ENCODE measurements at regions not wholly inside any gene's neighbourhood (a gene's known extent, or its start where the extent isn't known, plus 50 kb on each side); places are given as distances from the start of the nearest gene placed in this dataset.

- TF ChIP-seq POLR2AphosphoS5 (IDR thresholded peaks at IDR 0.05; ENCODE audit: insufficient read depth in 1 of 2, low read depth in 1 of 2), result no peak
- no peak for TF ChIP-seq POLR2A (IDR thresholded peaks at IDR 0.05)
- no peak for TF ChIP-seq CTCF (IDR thresholded peaks at IDR 0.05)
- Histone ChIP-seq H3K4me3 (no peak overlapping the region), H3K36me3 (no peaks in the 10 kb centered on the region), H3K9me3 (no peaks in the 10 kb centered on the region), H3K4me1 (no peaks in the 10 kb centered on the region), H3K27me3 (no peaks in the 10 kb centered on the region), H3K27ac (no peak overlapping the region)
- intact Hi-C loops (cut with DNase I), result no loop called here
- no peak for DNase-seq (ENCODE audit: extremely low spot score in 2 of 2)
Observed at GRCh38 chr7:145327646-145328045, 491.8 kb upstream of the TPK1 start.

GRCh38 chr7:145324081-145324480 lies 488.2 kb upstream of the TPK1 start:
- Histone ChIP-seq H3K27ac (no peak overlapping the region), H3K27me3 (no peaks in the 10 kb centered on the region), H3K9me3 (no peaks in the 10 kb centered on the region), H3K36me3 (no peaks in the 10 kb centered on the region), H3K4me3 (no peak overlapping the region), H3K4me1 (no peaks in the 10 kb centered on the region)
- intact Hi-C loops (cut with DNase I), result no loop called here
- TF ChIP-seq CTCF (IDR thresholded peaks at IDR 0.05) (no peak), POLR2A (IDR thresholded peaks at IDR 0.05) (no peak), POLR2AphosphoS5 (IDR thresholded peaks at IDR 0.05; ENCODE audit: insufficient read depth in 1 of 2, low read depth in 1 of 2) (no peak)
- no peak for DNase-seq (ENCODE audit: extremely low spot score in 2 of 2)

- H3K4me3 ChIP-seq, result no peak overlapping the region
- H3K27ac ChIP-seq, result no peak overlapping the region
- no peaks in the 10 kb centered on the region for H3K36me3 ChIP-seq
- intact Hi-C loops (cut with DNase I), result no loop called here
- H3K27me3 ChIP-seq, result no peaks in the 10 kb centered on the region
- no peak for TF ChIP-seq CTCF (IDR thresholded peaks at IDR 0.05)
- TF ChIP-seq POLR2A (IDR thresholded peaks at IDR 0.05), result no peak
- TF ChIP-seq POLR2AphosphoS5 (IDR thresholded peaks at IDR 0.05; ENCODE audit: insufficient read depth in 1 of 2, low read depth in 1 of 2), result no peak
- H3K4me1 ChIP-seq, result no peaks in the 10 kb centered on the region
- no peaks in the 10 kb centered on the region for H3K9me3 ChIP-seq
- DNase-seq (ENCODE audit: extremely low spot score in 2 of 2), result no peak
Observed at GRCh38 chr7:145313551-145313950, 477.7 kb upstream of the TPK1 start.

- intact Hi-C loops (cut with DNase I), result no loop called here
- TF ChIP-seq CTCF (IDR thresholded peaks at IDR 0.05) (no peak), POLR2A (IDR thresholded peaks at IDR 0.05) (no peak), POLR2AphosphoS5 (IDR thresholded peaks at IDR 0.05; ENCODE audit: insufficient read depth in 1 of 2, low read depth in 1 of 2) (no peak)
Observed at GRCh38 chr7:145293754-145294153, 457.9 kb upstream of the TPK1 start.

GRCh38 chr7:145293228-145293701 lies 457.4 kb upstream of the TPK1 start:
- Histone ChIP-seq H3K27ac (no peak overlapping the region), H3K36me3 (no peaks in the 10 kb centered on the region), H3K4me1 (no peaks in the 10 kb centered on the region), H3K4me3 (no peak overlapping the region), H3K27me3 (no peaks in the 10 kb centered on the region), H3K9me3 (no peaks in the 10 kb centered on the region)
- no peak for TF ChIP-seq POLR2A (IDR thresholded peaks at IDR 0.05)
- no peak for TF ChIP-seq CTCF (IDR thresholded peaks at IDR 0.05)
- TF ChIP-seq POLR2AphosphoS5 (IDR thresholded peaks at IDR 0.05; ENCODE audit: insufficient read depth in 1 of 2, low read depth in 1 of 2), result no peak
- DNase-seq (ENCODE audit: extremely low spot score in 2 of 2), result no peak
- intact Hi-C loops (cut with DNase I), result no loop called here

More at GRCh38 chr7:145293754-145294153, 457.9 kb upstream of the TPK1 start:
- H3K27me3 ChIP-seq, result no peaks in the 10 kb centered on the region
- H3K4me1 ChIP-seq, result no peaks in the 10 kb centered on the region
- H3K36me3 ChIP-seq, result no peaks in the 10 kb centered on the region
- H3K27ac ChIP-seq, result no peak overlapping the region
- no peak overlapping the region for H3K4me3 ChIP-seq
- no peaks in the 10 kb centered on the region for H3K9me3 ChIP-seq
- no peak for DNase-seq (ENCODE audit: extremely low spot score in 2 of 2)
